CD4-positive, alpha-beta T cell treated with Interleukin-4 for 1 hour (primary cell): ENCODE measurements at regions not wholly inside any gene's neighbourhood (a gene's known extent, or its start where the extent isn't known, plus 50 kb on each side); places are given as distances from the start of the nearest gene placed in this dataset.

ENCODE experiments used
- DNase-seq, 2 donors: peaks; one replicate each; pipeline ENCODE4 v3.0.0-alpha.2; 2020 to 2022

DNA sequence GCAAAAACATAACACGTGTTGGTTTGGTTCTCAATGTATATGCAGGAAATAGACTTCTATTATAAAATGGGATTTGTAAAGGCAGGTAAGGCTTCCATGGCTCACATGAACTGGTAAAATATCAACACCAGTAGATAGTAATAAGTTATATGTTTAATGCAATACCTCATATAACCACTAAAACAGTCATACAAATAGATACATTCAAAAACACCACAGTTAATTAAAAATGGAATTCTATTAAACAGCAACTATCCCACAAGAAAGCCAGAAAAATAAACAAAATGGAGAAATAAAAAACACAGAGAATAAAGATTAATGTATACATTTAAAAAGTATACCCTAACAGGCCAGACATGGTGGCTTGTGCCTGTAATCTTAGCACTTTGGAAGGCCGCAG, 243.8 kb upstream of the LRATD1 start:
- DNase-seq, result no peak

DNA sequence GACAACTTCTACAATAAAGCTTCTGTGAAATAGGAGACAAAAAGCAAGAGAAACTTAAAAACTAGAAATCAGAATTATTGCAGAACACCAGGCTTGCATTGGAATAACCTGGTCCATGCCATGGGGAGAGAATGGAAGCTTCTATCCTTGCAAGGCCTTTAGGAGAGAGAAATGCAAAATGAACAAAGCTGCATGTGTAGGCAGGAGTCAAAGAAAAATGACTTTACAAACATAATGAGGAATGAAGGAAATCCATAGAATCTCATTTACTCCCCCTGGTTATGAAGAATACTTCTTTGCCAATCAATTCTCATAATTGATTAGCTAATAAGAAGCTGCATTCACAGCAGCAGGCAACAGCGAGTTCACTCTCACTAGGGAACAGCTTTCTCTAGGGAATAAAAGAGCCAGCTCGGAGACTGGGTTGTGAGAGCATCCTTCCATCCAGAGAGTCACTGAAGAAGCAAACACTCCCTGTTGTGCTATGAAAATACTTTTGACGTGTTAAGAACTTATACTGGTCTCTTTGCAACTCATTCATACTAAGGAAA, 235.9 kb upstream of the LRATD1 start:
- DNase-seq, result no peak

DNA sequence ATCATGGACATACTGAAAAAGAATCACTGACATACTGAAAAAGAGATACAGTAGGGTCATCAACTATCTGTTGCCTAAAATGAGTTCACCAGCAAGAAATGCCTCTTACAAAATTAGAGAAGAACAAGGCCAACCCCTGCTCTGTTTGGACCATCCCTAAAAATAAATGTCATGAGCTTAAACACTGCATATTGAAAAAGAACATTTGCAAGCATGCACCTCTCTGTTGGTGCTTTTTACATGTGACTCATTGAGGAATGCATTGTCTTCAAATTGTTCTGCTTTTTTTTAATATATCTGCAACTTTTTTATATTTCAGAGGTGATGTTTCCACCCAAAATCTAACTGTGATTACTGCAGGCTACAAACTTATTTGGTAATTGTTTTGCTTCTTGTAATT, 233.9 kb upstream of the LRATD1 start:
- DNase-seq, result no peak

DNA sequence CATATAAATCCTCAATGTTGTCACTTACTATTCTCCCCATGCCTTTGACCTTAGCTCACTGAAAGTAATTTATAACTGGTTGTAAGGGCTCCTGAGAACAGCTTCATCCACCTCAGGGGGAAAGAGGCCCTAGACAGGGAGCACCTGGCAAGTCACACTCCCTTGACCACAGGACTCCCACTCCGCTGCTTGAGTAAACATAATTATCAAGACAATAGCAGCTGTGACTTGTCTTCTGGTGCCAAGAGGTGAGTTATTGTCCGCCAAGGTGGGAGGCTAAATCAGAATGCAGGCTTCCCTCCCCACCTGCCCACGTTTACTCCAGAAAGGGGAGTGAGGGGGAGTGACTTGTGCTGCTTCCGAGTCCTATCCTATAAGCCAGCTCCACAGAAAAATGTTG, 230.6 kb upstream of the LRATD1 start:
- DNase-seq, result no peak

DNA sequence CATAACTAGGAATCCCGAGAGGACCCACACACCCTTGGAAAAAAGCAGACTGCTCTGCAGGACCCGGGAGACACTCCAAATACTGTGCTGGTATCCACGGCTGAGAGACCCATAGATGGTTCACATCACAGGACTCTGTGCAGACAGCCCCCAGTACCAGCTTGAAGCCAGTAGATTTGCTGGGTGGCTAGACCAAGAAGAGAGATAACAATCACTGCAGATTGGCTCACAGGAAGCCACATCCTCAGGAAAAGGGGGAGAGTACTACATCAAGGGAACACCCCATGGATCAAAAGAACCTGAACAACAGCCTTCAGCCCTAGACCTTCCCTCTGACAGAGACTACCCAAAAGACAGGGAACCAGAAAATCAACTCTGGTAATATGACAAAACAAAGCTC, 223.8 kb upstream of the LRATD1 start:
- DNase-seq, result no peak

DNA sequence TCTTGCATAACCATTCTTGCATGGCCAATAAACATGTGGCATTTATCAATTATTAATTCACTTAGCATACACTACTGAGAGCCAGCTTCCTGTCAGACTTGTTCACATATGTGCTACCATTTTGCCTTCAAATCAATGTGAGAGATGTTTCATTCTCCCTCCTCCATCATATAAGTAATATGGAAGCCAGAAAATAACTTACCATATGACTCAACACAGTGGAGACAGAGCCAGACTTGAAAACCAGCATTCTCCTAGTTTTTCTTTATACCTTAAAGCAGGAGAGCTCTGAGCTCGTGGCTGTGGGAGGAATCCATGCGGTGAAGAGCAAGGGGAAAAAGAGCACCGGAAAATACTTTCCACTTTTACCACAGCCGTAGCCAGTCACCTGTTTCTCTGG, 215.0 kb upstream of the LRATD1 start:
- no peak for DNase-seq

DNA sequence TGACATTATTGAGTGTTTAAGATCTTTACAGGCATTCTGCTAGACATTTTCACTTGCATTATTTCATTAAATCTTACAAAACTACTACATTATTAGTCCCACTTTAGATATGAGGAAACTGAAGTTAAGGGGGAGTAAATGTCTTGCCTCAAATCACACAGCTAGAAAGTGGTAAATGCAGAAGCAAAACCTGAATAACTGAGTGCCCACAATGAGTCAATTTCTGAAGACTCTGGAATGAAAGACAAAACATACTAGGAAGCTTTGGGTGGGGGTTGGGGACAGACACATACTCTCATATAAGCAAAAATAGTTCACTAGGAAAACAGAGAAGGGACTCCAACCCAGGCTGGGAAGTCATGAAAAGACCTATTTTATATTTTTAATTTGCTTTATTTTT, 214.4 kb upstream of the LRATD1 start:
- DNase-seq, result no peak

DNA sequence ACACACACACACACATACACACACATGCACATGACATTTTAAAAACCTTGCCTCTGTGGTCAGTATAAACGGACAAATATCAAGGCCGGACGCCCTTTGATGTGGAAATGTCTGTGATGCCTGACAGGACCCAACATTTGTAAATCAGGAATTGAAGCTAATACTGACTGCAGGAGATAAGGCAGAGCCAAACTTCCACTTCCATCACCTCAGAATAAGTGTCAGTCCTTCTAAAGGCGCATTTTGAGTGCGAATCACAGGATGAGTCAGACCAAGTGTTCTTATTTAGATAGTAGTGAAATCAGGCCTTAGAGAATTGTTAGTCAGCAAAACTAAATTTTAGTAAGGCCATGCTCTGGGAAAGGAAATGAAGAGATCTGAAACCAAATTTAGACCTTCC, 211.7 kb upstream of the LRATD1 start:
- no peak for DNase-seq

DNA sequence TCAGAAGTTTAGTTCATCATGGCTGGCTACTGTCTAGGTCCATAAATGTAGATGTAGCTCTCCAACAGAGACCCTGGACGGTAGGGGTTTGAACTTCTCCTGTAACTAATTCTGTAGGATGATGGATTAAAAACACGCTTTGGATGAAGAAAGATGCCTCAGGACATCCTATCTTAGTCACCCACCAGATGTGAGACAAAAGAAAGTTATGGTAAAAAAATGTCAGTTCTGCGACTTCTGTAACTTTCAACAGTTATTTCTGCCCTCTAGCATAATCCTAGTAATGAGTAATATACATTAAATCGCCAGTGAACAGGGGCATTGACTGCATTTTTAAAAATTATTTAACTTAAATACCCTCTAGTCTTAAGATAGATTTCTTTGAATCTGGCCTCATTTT, 210.1 kb upstream of the LRATD1 start:
- no peak for DNase-seq

DNA sequence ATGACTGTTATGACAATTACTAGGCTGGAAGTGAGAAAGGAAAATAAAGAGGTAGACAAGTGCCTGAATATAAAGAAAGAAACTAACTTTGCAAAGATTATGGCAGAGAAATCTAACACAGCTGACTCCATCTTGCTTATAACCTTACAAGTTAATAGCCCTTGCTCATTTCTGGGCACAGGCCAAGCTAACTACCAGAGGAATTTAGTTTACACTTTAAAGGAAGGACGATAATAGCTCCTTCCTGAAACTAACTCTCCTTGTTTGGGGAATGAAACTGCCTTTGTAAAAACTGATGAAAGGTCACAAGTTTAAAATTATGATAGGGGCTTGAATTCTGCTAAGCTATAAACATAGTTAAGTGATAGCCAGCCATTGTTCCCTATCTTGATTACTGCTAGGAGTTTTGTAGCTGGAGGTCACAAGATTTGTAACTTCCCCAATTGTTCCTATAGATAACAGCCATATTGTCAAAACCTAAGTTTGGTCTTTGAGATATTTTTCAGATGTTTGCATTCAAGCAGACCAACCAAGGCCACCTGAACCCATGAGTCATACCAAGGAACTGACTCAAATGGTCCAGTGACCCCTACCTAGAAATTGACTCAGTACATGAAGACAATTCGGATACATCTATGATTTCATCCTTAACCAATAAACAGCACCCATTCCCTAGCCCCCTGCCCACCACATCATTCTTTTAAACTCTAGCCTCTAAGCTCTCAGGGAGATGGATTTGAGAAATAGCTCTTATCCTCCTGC, 209.2 kb upstream of the LRATD1 start:
- DNase-seq, result no peak

DNA sequence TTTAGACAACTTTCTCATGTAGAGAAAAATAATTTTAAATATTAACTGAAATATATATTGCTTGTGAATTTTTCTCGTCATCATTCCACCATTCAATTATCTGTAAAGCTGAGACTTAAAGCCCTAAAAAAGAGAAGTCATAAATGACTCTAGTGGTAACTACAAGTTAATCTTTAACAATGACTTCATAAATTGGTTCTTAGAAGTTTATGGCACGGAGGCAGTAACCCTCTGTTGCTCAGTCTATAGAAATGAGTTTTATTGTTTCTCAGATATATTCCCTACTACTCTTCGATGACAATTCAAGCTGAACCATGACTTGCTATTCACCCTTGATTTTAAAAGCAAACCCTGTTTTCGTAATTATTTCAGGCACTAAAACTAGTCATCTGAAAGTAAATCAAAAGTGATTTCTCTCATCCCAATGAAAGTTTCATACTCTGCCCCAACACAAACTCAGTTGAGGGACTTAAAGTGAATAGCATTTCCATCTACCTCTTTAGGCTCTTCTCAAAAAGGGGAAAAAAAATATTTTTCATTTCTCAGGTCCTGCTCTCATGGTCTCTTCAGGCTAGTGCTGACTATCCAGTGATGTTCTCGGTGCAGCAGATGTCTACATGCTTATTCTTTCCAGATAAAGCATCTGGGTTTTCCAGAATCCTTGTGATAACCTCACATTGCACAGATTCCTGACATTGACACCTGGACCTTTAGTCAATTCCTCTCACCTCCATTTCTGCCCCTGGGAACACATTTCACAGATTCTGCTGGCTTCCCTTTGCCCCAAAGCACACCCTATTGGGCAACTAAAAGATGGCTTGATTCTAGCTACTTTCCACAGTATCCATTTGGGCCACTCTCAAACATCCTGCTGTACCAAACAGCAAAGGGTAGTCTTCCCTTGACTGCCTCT, 207.8 kb upstream of the LRATD1 start:
- no peak for DNase-seq

DNA sequence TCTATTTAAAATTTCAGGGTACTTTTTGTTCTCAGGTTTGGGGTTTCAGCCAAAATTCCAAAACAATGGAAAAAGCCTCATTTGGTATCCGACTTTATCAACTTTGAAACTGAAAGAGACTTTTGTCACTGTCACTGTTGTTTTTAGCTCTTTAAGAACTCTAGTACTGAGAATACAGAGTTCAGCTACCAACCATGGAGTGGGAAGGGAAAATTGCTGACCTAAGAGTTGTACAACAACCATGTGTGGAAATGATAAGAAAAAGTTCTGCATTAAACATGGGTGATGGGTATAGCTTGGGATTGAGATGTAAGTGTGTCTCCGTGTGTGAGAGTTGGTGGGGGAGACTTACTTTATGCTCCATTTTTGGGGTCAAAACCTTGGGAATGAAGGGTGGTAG, 206.6 kb upstream of the LRATD1 start:
- DNase-seq, result no peak

DNA sequence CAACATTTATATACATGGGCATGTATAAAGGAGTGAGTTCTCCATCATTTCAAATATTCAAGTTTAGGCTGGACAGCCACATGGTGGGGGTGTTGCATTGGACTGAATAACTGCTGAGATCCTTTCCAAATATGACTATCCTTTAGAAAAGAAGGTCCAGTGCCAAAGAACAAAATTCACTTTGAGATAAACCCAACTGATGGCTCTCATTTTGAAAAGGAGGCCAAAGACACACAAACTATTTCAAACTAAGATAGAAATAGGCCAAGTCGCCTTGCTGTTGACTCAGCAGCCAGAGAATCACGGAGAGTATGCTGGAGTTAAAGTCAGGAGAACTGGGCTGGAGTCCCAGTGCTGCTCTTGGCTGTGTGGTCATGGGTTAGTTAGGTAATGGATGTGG, 204.5 kb upstream of the LRATD1 start:
- DNase-seq, result no peak

DNA sequence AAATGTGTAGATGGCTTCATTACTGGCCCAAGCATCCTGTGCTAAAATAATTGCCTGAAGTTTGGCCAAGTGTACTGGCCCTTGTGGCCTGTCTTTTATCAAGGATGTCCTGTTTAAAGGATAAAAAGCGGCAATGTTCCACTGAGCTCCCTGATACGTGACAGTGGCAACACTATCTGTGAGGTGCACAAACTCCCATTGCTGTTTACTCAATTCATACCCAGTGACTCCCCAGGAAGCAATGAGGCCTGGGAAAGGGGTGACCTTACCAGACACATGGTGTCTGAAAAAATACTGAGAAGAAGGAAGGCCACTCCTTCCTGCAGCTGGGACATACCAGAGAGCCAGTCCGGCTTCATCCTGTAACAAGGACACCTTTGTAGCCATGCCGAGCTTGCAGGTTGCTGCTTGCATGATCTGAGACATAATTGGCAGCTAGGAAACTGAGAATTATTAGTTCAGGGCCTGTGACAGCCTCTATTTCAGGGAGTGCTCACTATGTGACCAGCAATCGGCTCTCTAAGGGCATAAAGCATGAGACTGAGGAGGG, 198.5 kb upstream of the LRATD1 start:
- no peak for DNase-seq

DNA sequence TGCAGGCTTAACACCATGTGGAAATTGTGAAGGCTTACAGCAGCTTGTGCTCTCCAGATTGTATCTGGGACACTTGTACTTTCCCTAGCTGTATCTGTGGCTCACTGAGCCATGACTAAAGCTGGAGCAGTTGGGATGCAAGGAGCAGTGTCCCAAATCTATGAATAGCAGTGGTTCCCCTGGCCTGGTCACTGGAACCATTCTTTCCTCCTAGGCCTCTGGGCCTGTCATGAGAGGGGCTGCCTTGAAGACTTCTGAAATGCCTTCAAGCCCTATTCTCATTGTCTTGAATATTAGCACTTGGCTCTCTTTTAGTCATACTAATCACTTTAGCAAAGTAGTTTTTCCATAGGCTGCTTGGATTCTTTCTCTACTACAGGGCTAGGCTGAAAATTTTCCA, 186.8 kb upstream of the LRATD1 start:
- no peak for DNase-seq

DNA sequence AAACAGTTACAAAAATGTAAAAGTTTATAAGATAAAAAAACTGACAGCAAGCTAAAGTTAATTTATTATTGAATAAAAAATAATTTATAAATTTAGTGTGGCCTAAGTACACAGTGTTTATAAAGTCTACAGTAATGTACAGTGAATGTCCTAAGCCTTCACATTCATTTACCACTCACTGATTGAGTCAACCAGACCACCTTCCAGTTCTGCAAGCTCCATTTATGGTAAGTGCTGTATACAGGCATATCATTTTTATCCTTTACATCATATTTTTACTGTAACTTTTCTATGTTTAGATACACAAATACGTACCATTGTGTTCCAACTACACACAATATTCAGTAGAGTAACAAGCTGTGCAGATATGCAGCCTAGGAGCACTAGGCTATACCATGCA, 184.2 kb upstream of the LRATD1 start:
- DNase-seq, result no peak

DNA sequence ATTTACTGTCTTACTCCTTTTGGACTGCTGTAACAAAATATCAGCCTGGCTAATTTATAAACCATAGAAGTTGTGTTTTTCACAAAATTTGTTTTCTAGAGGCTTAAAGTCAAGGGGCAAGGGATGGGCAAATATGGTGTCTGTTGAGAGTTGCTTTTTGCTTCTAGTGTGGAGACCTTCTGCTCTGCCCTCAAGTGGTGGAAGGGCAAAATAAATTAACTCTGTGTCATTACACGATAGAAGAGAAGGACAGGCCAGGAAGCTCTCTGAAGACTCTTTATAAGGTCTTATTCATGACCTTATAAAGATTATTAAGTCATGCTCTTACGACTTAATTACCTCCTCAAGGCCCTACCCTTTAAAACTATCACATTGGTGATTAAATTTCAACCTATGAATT, 181.2 kb upstream of the LRATD1 start:
- no peak for DNase-seq

DNA sequence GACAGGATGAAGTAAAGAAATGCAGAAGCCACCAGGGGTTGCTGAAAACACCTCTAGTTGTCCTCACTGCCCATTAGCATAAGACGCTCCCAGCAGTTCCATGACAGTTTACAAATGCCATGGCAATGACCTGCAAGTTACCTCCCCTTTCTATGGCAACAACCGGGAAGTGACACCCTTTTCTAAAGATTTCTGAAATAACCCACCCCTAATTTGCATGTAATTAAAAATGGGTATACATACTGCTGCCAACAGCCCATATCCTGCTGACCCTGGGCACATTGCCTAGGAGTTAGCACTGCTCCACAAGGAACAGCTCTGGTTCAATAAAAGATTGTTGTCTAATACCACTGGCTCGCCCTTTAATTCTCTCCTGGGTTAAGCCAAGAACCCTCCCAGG, 178.3 kb upstream of the LRATD1 start:
- DNase-seq, result no peak

DNA sequence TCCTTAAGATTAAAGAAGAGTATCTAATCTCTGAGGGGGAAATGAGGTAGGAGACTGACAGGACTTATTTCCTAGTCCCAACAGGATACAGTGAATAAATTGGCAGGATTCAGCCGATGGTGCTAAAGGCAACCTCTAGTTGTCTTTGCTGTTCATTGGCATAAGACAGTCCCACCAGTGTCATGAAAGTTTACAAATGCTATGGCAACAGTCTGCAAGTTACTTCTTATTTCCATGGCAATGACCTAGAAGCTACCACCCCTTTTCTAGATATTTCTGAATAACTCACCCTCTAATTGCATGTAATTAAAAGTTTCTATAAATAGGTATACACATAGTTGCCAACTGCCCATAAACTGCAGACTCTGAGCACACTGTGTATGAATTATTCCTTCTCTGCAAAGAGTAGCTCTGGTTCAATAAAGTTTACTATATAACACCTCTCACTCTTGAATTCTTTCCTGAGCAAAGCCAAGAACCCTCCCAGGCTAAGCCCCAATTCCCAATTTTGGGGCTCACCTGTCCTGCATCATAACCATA, 172.7 kb upstream of the LRATD1 start:
- DNase-seq, result no peak

DNA sequence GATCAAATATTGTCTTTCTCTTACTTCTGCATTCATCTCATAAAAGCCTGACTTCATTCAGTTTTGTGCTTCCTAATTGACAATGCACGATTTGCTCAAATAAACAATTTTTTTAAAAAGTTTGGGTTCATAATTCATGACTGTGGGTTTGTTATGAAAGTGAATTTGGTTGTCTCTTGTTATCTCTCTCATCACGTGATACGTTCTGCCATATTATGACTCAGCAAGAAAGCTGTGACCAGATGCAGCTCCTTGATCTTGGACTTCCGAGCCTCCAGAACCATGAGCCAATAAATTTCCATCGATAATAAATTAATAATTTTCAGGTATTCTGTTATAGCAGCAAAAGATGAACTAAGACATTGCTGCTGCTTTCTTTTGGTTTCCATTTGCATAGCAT, 156.5 kb upstream of the LRATD1 start:
- no peak for DNase-seq

DNA sequence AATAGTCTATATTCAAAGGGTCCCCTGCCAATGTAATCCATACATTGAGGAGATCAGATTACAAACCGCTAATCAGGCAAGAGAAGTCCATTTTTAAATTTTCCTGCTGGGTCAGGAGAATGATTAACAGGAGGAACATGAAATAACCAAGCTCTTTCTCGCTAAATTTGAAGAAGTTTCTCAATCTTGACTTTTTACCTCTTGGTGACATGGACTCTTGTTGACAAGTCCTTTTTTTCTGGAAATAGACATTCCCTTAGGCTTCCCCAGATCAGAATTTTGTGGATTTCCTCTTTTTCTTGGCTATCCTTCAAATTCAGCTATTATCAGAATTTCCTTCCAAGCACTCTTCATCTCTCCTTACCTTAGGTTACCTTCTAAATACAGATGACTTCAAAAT, 153.0 kb upstream of the LRATD1 start:
- DNase-seq, result no peak

DNA sequence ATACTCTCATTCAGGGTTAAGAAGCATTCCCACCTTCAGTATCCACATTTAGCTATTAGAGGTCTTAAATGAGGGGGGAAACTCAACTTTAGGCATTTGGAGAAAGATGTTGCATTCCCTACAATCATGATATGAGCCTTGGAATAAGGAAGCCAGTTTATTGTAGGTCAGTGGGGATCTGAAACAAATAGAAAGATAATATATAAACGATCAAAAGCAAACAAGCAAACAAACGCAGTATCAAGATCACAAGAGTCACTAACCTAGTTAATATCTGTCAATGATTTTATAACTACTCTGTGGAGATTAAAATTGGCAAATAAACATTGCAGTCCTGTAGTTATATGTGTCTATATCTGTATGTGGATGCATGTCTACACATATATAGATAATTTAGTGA, 152.4 kb upstream of the LRATD1 start:
- DNase-seq, result no peak

DNA sequence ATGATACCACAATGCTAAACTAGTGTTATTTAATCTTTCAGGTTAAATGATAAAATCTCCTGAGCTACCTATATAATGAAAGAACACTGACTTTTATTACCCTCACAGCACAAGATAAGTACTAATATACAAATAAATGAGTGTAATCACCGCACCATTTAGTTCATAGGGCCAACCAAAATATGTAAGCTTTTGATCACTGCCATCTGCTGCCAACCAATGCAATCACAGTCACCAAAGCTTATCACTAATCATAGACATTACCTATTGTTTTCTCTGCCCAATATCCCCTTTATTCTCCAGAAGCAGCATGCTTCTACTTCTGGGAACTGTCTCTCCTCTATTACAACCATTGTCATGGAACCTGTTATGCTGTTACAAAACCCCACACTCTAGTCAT, 151.6 kb upstream of the LRATD1 start:
- no peak for DNase-seq
